BE2C (cell line): ENCODE measurements at regions not wholly inside any gene's neighbourhood (a gene's known extent, or its start where the extent isn't known, plus 50 kb on each side); places are given as distances from the start of the nearest gene placed in this dataset.

Experiments
- DNase-seq: peaks from one replicate; pipeline ENCODE4 v3.0.0-alpha.2; 2020
- H3K27me3 ChIP-seq: fragments of 250-450 bp; sonication (Bioruptor Pico); 2 replicates; pipeline ENCODE4 v1.5.1; 2020; ENCODE audit warnings: mild to moderate bottlenecking
- H3K36me3 ChIP-seq: fragments of 250-450 bp; sonication (Bioruptor Pico); 2 replicates; pipeline ENCODE4 v1.5.1; 2020; ENCODE audit warnings: mild to moderate bottlenecking
- H3K4me1 ChIP-seq: fragments of 250-450 bp; sonication (Bioruptor Pico); 2 replicates; pipeline ENCODE4 v1.5.1; 2020
- H3K4me3 ChIP-seq: 2 replicates; pipeline ENCODE4 v1.5.1; 2011; ENCODE audit warnings: low read depth, low read length
- H3K9me3 ChIP-seq: fragments of 250-450 bp; sonication (Bioruptor Pico); 2 replicates; pipeline ENCODE4 v1.5.1; 2020
- TF ChIP-seq, protein P1 (sequence below): IDR thresholded peaks from 2 replicates; pipeline ENCODE4 v1.5.1; 2012; ENCODE audit warnings: mild to moderate bottlenecking, low read depth, low read length

- TF ChIP-seq, protein P1, sequence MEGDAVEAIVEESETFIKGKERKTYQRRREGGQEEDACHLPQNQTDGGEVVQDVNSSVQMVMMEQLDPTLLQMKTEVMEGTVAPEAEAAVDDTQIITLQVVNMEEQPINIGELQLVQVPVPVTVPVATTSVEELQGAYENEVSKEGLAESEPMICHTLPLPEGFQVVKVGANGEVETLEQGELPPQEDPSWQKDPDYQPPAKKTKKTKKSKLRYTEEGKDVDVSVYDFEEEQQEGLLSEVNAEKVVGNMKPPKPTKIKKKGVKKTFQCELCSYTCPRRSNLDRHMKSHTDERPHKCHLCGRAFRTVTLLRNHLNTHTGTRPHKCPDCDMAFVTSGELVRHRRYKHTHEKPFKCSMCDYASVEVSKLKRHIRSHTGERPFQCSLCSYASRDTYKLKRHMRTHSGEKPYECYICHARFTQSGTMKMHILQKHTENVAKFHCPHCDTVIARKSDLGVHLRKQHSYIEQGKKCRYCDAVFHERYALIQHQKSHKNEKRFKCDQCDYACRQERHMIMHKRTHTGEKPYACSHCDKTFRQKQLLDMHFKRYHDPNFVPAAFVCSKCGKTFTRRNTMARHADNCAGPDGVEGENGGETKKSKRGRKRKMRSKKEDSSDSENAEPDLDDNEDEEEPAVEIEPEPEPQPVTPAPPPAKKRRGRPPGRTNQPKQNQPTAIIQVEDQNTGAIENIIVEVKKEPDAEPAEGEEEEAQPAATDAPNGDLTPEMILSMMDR, result no peak
- DNase-seq, result no peak
- H3K36me3 ChIP-seq, result no peaks in the 10 kb centered on the region
- no peak overlapping the region for H3K4me3 ChIP-seq
- H3K27me3 ChIP-seq, result no peaks in the 10 kb centered on the region
- no peaks in the 10 kb centered on the region for H3K4me1 ChIP-seq
- H3K9me3 ChIP-seq, result no peaks in the 10 kb centered on the region
Observed at GRCh38 chr4:18513861-18514260, 492.3 kb upstream of the LCORL start.

- Histone ChIP-seq H3K27me3 (no peaks in the 10 kb centered on the region), H3K4me1 (no peaks in the 10 kb centered on the region), H3K4me3 (no peak overlapping the region), H3K36me3 (no peaks in the 10 kb centered on the region), H3K9me3 (no peaks in the 10 kb centered on the region)
- TF ChIP-seq, protein P1, result no peak
- no peak for DNase-seq
Observed at GRCh38 chr4:18512718-18513117, 491.2 kb upstream of the LCORL start.

GRCh38 chr4:18511727-18512126 is 490.2 kb upstream of the LCORL start:
- H3K4me3 ChIP-seq, result no peak overlapping the region
- DNase-seq, result no peak
- no peaks in the 10 kb centered on the region for H3K27me3 ChIP-seq
- H3K4me1 ChIP-seq, result no peaks in the 10 kb centered on the region
- no peaks in the 10 kb centered on the region for H3K36me3 ChIP-seq
- TF ChIP-seq, protein P1, result no peak
- H3K9me3 ChIP-seq, result no peaks in the 10 kb centered on the region

DNA sequence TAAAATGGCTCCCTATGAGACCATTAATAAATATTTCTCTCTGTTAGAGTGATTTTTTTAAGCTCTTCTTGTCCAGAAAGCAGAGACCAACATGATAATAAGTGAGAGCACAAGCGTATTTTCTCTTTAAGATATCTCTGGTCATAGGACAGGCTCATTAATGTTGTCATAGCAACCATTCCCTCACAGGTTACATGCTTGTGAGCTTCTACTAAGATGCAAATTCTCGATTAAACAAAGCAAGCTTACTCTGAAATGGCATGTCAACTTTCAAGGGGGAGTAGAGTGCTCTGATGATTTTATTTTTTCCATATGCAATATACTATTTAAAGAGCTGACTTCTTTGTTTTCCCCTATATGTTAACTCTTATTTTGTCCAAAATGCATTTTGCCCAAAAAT is 487.2 kb upstream of the LCORL start:
- Histone ChIP-seq H3K4me1 (no peaks in the 10 kb centered on the region), H3K36me3 (no peaks in the 10 kb centered on the region), H3K9me3 (no peaks in the 10 kb centered on the region), H3K4me3 (no peak overlapping the region), H3K27me3 (no peaks in the 10 kb centered on the region)
- no peak for DNase-seq
- TF ChIP-seq, protein P1, result no peak

- DNase-seq, result no peak
- H3K4me1 ChIP-seq, result no peaks in the 10 kb centered on the region
- TF ChIP-seq, protein P1, result no peak
- H3K36me3 ChIP-seq, result no peaks in the 10 kb centered on the region
- no peaks in the 10 kb centered on the region for H3K9me3 ChIP-seq
- H3K27me3 ChIP-seq, result no peaks in the 10 kb centered on the region
- no peak overlapping the region for H3K4me3 ChIP-seq
Observed at GRCh38 chr4:18480928-18481327, 459.4 kb upstream of the LCORL start.

GRCh38 chr4:18480342-18480741 is 458.8 kb upstream of the LCORL start:
- no peak for DNase-seq
- TF ChIP-seq, protein P1, result no peak
- Histone ChIP-seq H3K4me3 (no peak overlapping the region), H3K27me3 (no peaks in the 10 kb centered on the region), H3K4me1 (no peaks in the 10 kb centered on the region), H3K9me3 (no peaks in the 10 kb centered on the region), H3K36me3 (no peaks in the 10 kb centered on the region)
